Astrocyte (in vitro differentiated cells and primary cell): ENCODE measurements at regions not wholly inside any gene's neighbourhood (a gene's known extent, or its start where the extent isn't known, plus 50 kb on each side); places are given as distances from the start of the nearest gene placed in this dataset.

Experiments used
- EZH2 ChIP-seq: IDR thresholded peaks from 2 replicates; pipeline ENCODE4 v1.6.1; 2012; ENCODE audit warnings: mild to moderate bottlenecking, low read length, inconsistent platforms; ENCODE audit not compliant: insufficient read depth
- TF ChIP-seq, protein P1 (sequence below): IDR thresholded peaks from 2 replicates; pipeline ENCODE4 v1.5.1; 2011; ENCODE audit warnings: low read depth, mild to moderate bottlenecking, inconsistent platforms, low read length, moderate library complexity; ENCODE audit not compliant: insufficient read depth

DNA sequence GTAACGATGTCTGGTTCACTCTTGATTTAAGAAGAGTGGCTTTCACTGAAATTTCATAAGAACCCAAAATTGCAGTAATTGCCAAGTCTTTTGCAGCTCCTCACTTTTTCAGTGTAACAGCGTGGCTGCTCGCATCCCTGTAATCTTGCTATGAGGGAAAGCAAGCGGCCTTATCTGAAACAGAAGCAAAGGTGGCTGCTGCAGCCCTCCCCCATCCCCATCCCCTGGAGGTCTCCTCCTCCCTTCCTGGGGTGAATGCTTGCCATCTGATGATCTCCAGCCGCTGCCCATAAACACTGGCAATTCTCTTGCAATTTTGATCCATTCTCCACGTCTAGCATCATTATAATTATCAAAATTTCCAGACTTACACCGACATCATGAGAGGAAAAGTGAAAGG lies 182.5 kb upstream of the ASIC2 start:
- TF ChIP-seq, protein P1, sequence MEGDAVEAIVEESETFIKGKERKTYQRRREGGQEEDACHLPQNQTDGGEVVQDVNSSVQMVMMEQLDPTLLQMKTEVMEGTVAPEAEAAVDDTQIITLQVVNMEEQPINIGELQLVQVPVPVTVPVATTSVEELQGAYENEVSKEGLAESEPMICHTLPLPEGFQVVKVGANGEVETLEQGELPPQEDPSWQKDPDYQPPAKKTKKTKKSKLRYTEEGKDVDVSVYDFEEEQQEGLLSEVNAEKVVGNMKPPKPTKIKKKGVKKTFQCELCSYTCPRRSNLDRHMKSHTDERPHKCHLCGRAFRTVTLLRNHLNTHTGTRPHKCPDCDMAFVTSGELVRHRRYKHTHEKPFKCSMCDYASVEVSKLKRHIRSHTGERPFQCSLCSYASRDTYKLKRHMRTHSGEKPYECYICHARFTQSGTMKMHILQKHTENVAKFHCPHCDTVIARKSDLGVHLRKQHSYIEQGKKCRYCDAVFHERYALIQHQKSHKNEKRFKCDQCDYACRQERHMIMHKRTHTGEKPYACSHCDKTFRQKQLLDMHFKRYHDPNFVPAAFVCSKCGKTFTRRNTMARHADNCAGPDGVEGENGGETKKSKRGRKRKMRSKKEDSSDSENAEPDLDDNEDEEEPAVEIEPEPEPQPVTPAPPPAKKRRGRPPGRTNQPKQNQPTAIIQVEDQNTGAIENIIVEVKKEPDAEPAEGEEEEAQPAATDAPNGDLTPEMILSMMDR = no peak
- no peak for TF ChIP-seq EZH2
